ENCODE measurements at regions not wholly inside any gene's neighbourhood (a gene's known extent, or its start where the extent isn't known, plus 50 kb on each side); places are given as distances from the start of the nearest gene placed in this dataset.
"Not testable (repeated sequence)": the region's sequence is repeated elsewhere in the genome, so short reads cannot be mapped to it uniquely, and the experiment has no call there.

- Histone ChIP-seq H3K4me3 (ENCODE audit: insufficient read depth, low read depth, low read length) (no peak overlapping the region), H3K27me3 (ENCODE audit: control insufficient read depth, insufficient read depth, low read length) (no peaks in the 10 kb centered on the region), H3K36me3 (replicated peaks; ENCODE audit: control insufficient read depth, insufficient read depth, low read length) (no peaks in the 10 kb centered on the region)
- DNase-seq = no peak
These were observed 1399.1 kb downstream of the PCDH19 start for GRCh38 chrX:99010957-99011356.

DNA sequence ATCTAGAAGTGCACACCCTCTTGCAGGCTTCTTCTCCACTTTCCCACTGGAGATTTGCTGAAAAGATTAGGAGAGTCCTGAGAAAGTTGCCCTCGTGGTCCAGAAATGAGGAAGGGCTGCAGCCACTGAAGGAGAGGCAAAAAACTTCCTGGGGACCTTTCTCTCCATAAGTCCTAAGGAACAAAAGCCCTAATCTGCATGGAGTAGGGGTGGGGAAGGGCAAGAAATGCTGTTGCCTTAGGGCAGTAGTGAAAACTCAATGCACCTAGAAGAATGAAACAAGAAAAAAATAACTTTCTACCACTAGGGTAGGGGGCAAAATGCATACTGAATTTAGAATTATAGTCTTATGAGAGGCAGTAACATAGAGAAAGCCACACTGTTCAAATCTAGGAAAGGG, 1408.8 kb downstream of the PCDH19 start:
- Histone ChIP-seq H3K36me3 (replicated peaks; ENCODE audit: control insufficient read depth, insufficient read depth, low read length) (no peaks in the 10 kb centered on the region), H3K4me3 (ENCODE audit: insufficient read depth, low read depth, low read length) (no peak overlapping the region), H3K27me3 (ENCODE audit: control insufficient read depth, insufficient read depth, low read length) (no peaks in the 10 kb centered on the region)
- DNase-seq = peak; percentile 1

GRCh38 chrX:98962996-98963395, 1447.1 kb downstream of the PCDH19 start:
- Histone ChIP-seq H3K4me3 (ENCODE audit: insufficient read depth, low read depth, low read length) (no peak overlapping the region), H3K27me3 (ENCODE audit: control insufficient read depth, insufficient read depth, low read length) (no peaks in the 10 kb centered on the region), H3K36me3 (replicated peaks; ENCODE audit: control insufficient read depth, insufficient read depth, low read length) (no peaks in the 10 kb centered on the region)
- DNase-seq = peak; percentile 14

DNA sequence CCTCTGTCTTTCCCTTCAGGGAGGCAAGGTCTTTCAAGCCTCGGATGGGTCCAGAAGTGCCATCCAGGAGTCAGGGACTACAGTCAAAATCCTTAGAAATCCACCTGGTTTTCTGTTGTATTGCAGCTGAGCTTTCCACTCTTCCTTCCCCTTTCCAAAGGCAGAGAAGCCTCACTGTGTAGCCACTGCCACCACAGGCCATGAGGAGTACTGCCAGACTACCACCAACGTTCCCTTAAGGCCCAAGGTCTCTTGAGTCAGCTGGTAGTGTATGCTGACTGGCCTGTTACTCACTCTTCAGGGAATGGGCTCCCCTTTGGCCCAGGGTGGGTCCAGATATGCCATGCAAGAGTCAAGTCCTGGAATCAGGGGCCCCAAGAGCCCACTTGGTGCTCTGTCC, 1454.1 kb downstream of the PCDH19 start:
- H3K4me3 ChIP-seq (ENCODE audit: insufficient read depth, low read depth, low read length) = no peak overlapping the region
- no peaks in the 10 kb centered on the region for H3K36me3 ChIP-seq (replicated peaks; ENCODE audit: control insufficient read depth, insufficient read depth, low read length)
- H3K27me3 ChIP-seq (ENCODE audit: control insufficient read depth, insufficient read depth, low read length) = no peaks in the 10 kb centered on the region
- DNase-seq = no peak

- Histone ChIP-seq H3K36me3 (replicated peaks; ENCODE audit: control insufficient read depth, insufficient read depth, low read length) (no peaks in the 10 kb centered on the region), H3K4me3 (ENCODE audit: insufficient read depth, low read depth, low read length) (no peak overlapping the region), H3K27me3 (ENCODE audit: control insufficient read depth, insufficient read depth, low read length) (no peaks in the 10 kb centered on the region)
- no peak for DNase-seq
These were observed 1470.6 kb downstream of the PCDH19 start for GRCh38 chrX:98939456-98939855.

- no peaks in the 10 kb centered on the region for H3K27me3 ChIP-seq (ENCODE audit: control insufficient read depth, insufficient read depth, low read length)
- no peak for DNase-seq
- no peaks in the 10 kb centered on the region for H3K36me3 ChIP-seq (replicated peaks; ENCODE audit: control insufficient read depth, insufficient read depth, low read length)
- H3K4me3 ChIP-seq (ENCODE audit: insufficient read depth, low read depth, low read length) = no peak overlapping the region
These were observed 1478.9 kb downstream of the PCDH19 start for GRCh38 chrX:98931216-98931615.

DNA sequence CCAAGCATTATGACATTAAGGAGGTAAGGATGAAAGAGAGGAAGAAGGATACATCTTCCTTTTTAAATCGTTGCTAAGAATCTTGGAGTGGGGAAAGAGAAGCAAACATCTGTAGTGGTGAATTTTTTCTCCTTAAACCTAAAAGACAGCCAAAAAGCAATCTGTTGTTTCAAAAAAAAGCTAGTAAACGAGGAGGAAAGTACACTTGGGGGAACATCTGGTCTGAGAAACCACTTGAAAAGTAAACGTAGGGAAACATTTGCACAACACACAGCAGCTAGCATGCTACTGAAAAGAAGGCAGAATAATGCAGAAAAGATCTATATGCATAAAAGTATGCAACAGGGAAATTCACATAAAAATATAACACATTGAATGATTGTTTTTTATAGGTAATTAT, 1485.6 kb downstream of the PCDH19 start:
- DNase-seq = no peak
- Histone ChIP-seq H3K27me3 (ENCODE audit: control insufficient read depth, insufficient read depth, low read length) (no peaks in the 10 kb centered on the region), H3K36me3 (replicated peaks; ENCODE audit: control insufficient read depth, insufficient read depth, low read length) (no peaks in the 10 kb centered on the region), H3K4me3 (ENCODE audit: insufficient read depth, low read depth, low read length) (no peak overlapping the region)

GRCh38 chrX:98897191-98897590, 1512.9 kb downstream of the PCDH19 start:
- H3K27me3 ChIP-seq (ENCODE audit: control insufficient read depth, insufficient read depth, low read length) = no peaks in the 10 kb centered on the region
- DNase-seq = no peak
- no peaks in the 10 kb centered on the region; the same call in 1 of the 2 replicates for H3K36me3 ChIP-seq (replicated peaks; ENCODE audit: control insufficient read depth, insufficient read depth, low read length)
- H3K4me3 ChIP-seq (ENCODE audit: insufficient read depth, low read depth, low read length) = no peak overlapping the region

- DNase-seq; H3K4me3 ChIP-seq (ENCODE audit: insufficient read depth, low read depth, low read length); H3K27me3 ChIP-seq (ENCODE audit: control insufficient read depth, insufficient read depth, low read length); H3K36me3 ChIP-seq (replicated peaks; ENCODE audit: control insufficient read depth, insufficient read depth, low read length): not testable (repeated sequence)
These were observed 1559.4 kb downstream of the PCDH19 start for GRCh38 chrX:98850639-98851038.
